ENCODE measurements at regions not wholly inside any gene's neighbourhood (a gene's known extent, or its start where the extent isn't known, plus 50 kb on each side); places are given as distances from the start of the nearest gene placed in this dataset.
A peak's percentile ranks its signal among the peaks of the same experiment; 100 is the strongest.

- TF ChIP-seq ZNF773 (CRISPR knock-in tag; IDR thresholded peaks at IDR 0.05; ENCODE audit: borderline replicate concordance) (no peak), FOXK2 (IDR thresholded peaks at IDR 0.05) (no peak), POLR2AphosphoS2 (IDR thresholded peaks at IDR 0.05; ENCODE audit: low read depth, low read length) (no peak), ZNF777 (CRISPR knock-in tag; IDR thresholded peaks at IDR 0.05) (peak; percentile 78; the same call in 1 of the 2 replicates), TEF (CRISPR knock-in tag; IDR thresholded peaks at IDR 0.05) (no peak), ZNF644 (CRISPR knock-in tag; IDR thresholded peaks at IDR 0.05; ENCODE audit: low read depth) (0 out of 2 replicates have a peak, but pooled peaks have one; percentile 36), MTA1 (CRISPR knock-in tag; IDR thresholded peaks at IDR 0.05; ENCODE audit: borderline replicate concordance) (no peak), PRDM4 (CRISPR knock-in tag; IDR thresholded peaks at IDR 0.05; ENCODE audit: borderline replicate concordance) (0 out of 2 replicates have a peak, but pooled peaks have one; percentile 50), ZBTB26 (CRISPR knock-in tag; IDR thresholded peaks at IDR 0.05; ENCODE audit: borderline replicate concordance) (peak; percentile 45; the same call in 1 of the 2 replicates), NAIF1 (CRISPR knock-in tag; IDR thresholded peaks at IDR 0.05; ENCODE audit: borderline replicate concordance) (no peak), ZNF256 (CRISPR knock-in tag; conservative IDR thresholded peaks at IDR 0.05) (no peak), HHEX (CRISPR knock-in tag; IDR thresholded peaks at IDR 0.05) (no peak), RBM22 (optimal IDR thresholded peaks at IDR 0.05; ENCODE audit: low read length) (no peak), ZNF724P (CRISPR knock-in tag; IDR thresholded peaks at IDR 0.05; ENCODE audit: borderline replicate concordance) (0 out of 2 replicates have a peak, but pooled peaks have one; percentile 57), TBP (CRISPR knock-in tag; IDR thresholded peaks at IDR 0.05) (no peak), ZNF747 (CRISPR knock-in tag; IDR thresholded peaks at IDR 0.05; ENCODE audit: borderline replicate concordance) (no peak), JUN (CRISPR knock-in tag; IDR thresholded peaks at IDR 0.05) (no peak), HOXA5 (CRISPR knock-in tag; IDR thresholded peaks at IDR 0.05) (0 out of 2 replicates have a peak, but pooled peaks have one; percentile 52), ZBTB2 (CRISPR knock-in tag; IDR thresholded peaks at IDR 0.05; ENCODE audit: low read depth) (no peak), ZNF282 (IDR thresholded peaks at IDR 0.05; ENCODE audit: partially characterized antibody) (no peak), ATAD3A (CRISPR knock-in tag; IDR thresholded peaks at IDR 0.05) (no peak), ZNF563 (CRISPR knock-in tag; IDR thresholded peaks at IDR 0.05) (no peak), KLF16 (CRISPR knock-in tag; IDR thresholded peaks at IDR 0.05) (peak in 1 of 2 experiments; percentile 75; a peak in 2 of 4 replicates), ELK4 (CRISPR knock-in tag; IDR thresholded peaks at IDR 0.05; ENCODE audit: borderline replicate concordance) (no peak)
Measured at GRCh38 chr15:77543159-77543882, 89.4 kb downstream of the LINGO1 start (continued).

All from HepG2 (cell line).